GM13976 (cell line): ENCODE measurements at regions not wholly inside any gene's neighbourhood (a gene's known extent, or its start where the extent isn't known, plus 50 kb on each side); places are given as distances from the start of the nearest gene placed in this dataset.
"Not testable (repeated sequence)": the region's sequence is repeated elsewhere in the genome, so short reads cannot be mapped to it uniquely, and the experiment has no call there.

ENCODE experiments used
- DNase-seq: peaks from one replicate; pipeline ENCODE4 v3.0.0; 2012; ENCODE audit warnings: low spot score
- in situ Hi-C: fragments of 300-500 bp; cut with MboI; formaldehyde crosslinking; loops from one replicate; pipeline ENCODE4 v1.12.0; 2022; ENCODE audit warnings: low sequenced_read_pairs, mixed read lengths, inconsistent platforms; ENCODE audit not compliant: unreplicated experiment
- TF ChIP-seq, protein P1 (sequence below): IDR thresholded peaks from 2 replicates; pipeline ENCODE4 v1.5.1; 2012; ENCODE audit warnings: borderline replicate concordance, mild to moderate bottlenecking; ENCODE audit not compliant: insufficient read depth; ENCODE audit errors: extremely low read depth, missing control alignments, control extremely low read depth

DNA sequence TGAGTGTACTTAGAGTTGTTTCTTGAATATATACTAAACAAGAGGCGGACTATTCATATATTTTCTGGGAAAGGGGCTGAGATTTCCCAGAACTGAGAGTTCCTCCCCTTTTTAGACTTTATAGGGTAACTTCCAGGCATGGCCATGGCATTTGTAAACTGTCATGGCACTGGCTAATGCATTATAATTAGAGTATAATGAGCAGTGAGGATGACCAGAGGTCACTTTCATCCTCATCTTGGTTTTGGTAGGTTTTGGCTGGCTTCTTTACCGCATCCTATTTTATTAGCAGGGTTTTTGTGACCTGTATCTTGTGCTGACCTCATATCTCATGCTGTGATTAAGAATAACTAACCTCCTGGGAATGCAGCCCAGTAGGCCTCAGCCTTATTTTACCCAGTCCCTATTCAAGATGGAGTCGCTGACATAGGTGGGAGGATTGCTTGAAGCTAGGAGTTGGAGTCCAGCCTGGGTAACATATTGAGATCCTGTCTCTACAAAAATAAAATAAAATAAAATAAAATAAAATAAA lies 91.4 kb downstream of the MOBP start:
- in situ Hi-C loops, result no loop called here
- TF ChIP-seq, protein P1, sequence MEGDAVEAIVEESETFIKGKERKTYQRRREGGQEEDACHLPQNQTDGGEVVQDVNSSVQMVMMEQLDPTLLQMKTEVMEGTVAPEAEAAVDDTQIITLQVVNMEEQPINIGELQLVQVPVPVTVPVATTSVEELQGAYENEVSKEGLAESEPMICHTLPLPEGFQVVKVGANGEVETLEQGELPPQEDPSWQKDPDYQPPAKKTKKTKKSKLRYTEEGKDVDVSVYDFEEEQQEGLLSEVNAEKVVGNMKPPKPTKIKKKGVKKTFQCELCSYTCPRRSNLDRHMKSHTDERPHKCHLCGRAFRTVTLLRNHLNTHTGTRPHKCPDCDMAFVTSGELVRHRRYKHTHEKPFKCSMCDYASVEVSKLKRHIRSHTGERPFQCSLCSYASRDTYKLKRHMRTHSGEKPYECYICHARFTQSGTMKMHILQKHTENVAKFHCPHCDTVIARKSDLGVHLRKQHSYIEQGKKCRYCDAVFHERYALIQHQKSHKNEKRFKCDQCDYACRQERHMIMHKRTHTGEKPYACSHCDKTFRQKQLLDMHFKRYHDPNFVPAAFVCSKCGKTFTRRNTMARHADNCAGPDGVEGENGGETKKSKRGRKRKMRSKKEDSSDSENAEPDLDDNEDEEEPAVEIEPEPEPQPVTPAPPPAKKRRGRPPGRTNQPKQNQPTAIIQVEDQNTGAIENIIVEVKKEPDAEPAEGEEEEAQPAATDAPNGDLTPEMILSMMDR, result no peak
- DNase-seq, result no peak

DNA sequence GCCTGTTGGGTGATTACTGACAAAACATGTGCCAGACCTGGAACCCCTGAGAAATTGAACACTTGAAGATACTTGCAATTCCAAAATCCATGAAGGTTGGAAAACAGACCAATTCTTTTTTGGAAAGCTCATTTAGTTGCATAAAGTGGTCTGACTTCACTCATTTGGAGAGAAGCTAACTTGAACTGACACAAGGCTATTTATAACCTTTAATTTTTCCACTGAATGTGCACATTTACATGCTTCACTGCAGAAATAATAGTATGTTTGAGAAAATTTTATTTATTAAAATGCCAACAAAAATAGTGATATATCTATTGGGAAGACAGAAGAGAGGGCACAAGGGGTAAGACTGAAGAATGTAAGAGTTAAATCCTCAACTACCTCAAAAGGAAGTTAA lies 92.1 kb downstream of the MOBP start:
- in situ Hi-C loops, result no loop called here
- DNase-seq, result no peak
- TF ChIP-seq, protein P1, result no peak

DNA sequence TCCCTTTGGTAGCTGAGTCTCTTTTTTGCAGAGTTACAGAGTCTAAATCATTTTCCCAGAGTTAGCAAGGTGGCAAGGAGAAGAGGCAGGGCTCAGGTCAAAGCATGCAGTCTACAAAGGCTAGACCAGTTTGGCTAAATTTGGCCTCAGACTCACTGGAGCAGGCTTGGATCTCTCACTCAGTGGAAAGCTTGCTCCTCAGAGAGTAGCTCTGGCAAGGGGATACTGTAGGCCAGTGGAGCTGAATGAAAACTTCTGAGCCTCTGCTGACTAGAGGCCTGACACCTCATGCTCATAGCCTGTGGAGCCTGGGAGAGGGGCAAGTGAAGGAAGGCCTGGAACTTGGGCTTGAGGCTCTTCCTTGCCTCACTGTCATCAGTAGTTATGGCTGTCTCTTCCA lies 101.0 kb downstream of the MOBP start:
- in situ Hi-C loops, result no loop called here
- no peak for DNase-seq
- TF ChIP-seq, protein P1, result no peak

DNA sequence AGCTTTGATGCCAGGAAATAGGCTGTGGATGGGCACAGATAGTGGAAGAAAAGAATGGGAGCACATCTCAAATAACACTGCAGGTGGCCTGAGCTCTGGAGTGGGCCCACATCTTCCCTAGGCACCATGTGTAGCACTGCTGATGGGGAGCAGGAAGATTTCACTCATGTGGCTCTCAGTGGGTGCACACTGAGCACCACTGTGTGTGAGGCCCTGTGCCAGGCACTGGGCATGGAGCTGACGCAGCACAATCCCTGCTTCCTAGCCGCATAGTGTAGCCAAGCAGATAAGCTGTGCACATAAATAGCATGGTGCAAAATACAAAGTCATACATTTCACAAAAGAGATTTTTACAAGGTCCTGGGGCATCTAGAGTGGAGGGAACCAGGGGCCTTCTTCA lies 101.6 kb downstream of the MOBP start:
- TF ChIP-seq, protein P1, result no peak
- no peak for DNase-seq

DNA sequence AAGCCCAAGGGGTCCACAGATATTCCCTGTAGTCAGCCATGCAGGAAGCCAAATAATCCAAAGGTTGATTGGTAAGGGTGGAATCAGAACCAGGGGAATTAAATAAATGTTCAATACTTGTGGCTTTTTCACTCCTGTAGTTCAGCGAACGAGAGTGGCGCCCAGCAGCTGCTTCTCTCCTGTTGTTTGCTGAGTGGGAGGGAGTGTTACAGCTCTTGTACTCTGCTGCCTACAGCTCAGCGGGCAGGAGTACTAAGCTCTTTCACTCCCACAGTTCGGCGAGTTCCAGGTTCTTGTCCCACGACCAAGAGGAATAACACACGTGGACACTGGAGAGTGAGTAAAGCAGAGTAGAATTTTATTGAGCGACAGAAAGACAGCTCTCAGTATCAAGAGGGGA lies 105.9 kb downstream of the MOBP start:
- TF ChIP-seq, protein P1, result no peak
- DNase-seq, result no peak
- in situ Hi-C loops, result no loop called here

More for the DNA sequence above, 101.6 kb downstream of the MOBP start:
- in situ Hi-C loops, result no loop called here

DNA sequence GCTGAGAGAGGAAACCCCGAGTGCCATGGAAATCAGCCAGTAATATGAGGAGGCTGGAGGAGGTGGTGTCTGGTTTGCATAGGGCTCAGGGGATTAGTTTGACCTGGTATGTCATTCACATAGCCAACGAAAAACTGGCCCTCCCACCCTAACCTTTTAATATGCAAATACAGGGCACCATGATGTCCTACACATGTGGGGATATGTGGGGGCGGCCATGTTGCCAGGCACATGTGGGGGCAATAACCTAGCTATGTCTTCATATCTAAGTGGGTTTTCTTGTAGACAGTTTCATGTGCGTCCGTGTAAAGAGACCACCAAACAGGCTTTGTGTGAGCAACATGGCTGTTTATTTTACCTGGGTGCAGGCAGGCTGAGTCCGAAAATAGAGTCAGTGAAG lies 110.1 kb downstream of the MOBP start:
- DNase-seq, result no peak
- in situ Hi-C loops, result no loop called here
- TF ChIP-seq, protein P1, result no peak

DNA sequence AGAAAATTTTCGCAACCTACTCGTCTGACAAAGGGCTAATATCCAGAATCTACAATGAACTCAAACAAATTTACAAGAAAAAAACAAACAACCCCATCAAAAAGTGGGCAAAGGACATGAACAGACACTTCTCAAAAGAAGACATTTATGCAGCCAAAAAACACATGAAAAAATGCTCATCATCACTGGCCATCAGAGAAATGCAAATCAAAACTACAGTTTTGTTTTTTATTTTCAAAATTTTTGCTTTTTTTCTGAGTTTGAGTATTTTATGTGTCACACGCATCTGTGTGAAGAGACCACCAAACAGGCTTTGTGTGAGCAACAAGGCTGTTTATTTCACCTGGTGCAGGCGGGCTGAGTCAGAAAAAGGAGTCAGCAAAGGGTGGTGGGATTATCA lies 118.7 kb downstream of the MOBP start:
- DNase-seq, in situ Hi-C loops: not testable (repeated sequence)

DNA sequence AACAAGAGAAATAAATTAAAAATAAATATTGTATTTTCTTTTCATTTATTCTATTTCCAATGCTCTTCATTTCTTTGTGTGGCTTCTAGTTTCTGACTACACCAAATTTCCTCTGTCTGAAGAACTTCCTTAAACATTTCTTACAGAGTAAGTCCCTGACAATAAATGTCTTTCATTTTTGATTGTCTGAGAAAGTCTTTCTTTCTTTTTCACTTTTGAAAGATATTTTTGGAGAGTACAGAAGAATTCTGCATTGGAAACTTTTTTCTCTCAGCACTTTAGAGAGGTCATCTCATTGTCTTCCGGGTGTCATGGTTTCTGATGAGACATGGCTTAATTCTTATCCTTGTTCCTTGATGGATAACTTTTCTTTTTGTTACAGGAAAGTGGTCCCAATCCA lies 119.6 kb downstream of the MOBP start:
- in situ Hi-C loops, result no loop called here
- no peak for DNase-seq
- TF ChIP-seq, protein P1, result no peak
